Loucy (cell line): ENCODE measurements at regions not wholly inside any gene's neighbourhood (a gene's known extent, or its start where the extent isn't known, plus 50 kb on each side); places are given as distances from the start of the nearest gene placed in this dataset.

Experiments used
- H2AFZ ChIP-seq: fragments of 200-600 bp; sonication (generic); 2 replicates; pipeline ENCODE4 v1.6.0; 2016; ENCODE audit warnings: antibody characterized with exemption, mild to moderate bottlenecking, low read length, moderate library complexity
- H3F3A ChIP-seq: fragments of 200-600 bp; 2 replicates; pipeline ENCODE4 v1.6.0; 2016; ENCODE audit warnings: antibody characterized with exemption, low read depth, mild to moderate bottlenecking
- H3K27me3 ChIP-seq: fragments of 200-600 bp; sonication (generic); 2 replicates; pipeline ENCODE4 v1.6.1; 2014; ENCODE audit warnings: low read length, mild to moderate bottlenecking; ENCODE audit not compliant: insufficient read depth, poor library complexity, severe bottlenecking
- H3K36me3 ChIP-seq: fragments of 200-600 bp; sonication (generic); 2 replicates; pipeline ENCODE4 v1.6.1; 2016; ENCODE audit warnings: low read length; ENCODE audit not compliant: insufficient read depth
- H3K4me1 ChIP-seq: fragments of 200-600 bp; sonication (generic); 2 replicates; pipeline ENCODE4 v1.5.1; 2014; ENCODE audit warnings: low read length, mild to moderate bottlenecking; ENCODE audit not compliant: insufficient read depth, poor library complexity, severe bottlenecking
- H3K4me2 ChIP-seq: fragments of 200-600 bp; sonication (generic); 2 replicates; pipeline ENCODE4 v1.6.0; 2014; ENCODE audit warnings: antibody characterized with exemption, low read length, low read depth, mild to moderate bottlenecking; ENCODE audit not compliant: poor library complexity, severe bottlenecking
- H3K4me3 ChIP-seq: fragments of 200-600 bp; sonication (generic); 2 replicates; pipeline ENCODE4 v1.5.1; 2014; ENCODE audit warnings: low read length, mild to moderate bottlenecking, mixed read lengths; ENCODE audit not compliant: poor library complexity, severe bottlenecking
- H3K79me2 ChIP-seq: fragments of 200-600 bp; sonication (generic); 2 replicates; pipeline ENCODE4 v1.6.1; 2014; ENCODE audit warnings: low read length; ENCODE audit not compliant: insufficient read depth
- H3K9ac ChIP-seq: fragments of 200-600 bp; sonication (generic); 2 replicates; pipeline ENCODE4 v1.6.0; 2014; ENCODE audit warnings: mild to moderate bottlenecking, low read depth, low read length, moderate library complexity; ENCODE audit not compliant: poor library complexity, severe bottlenecking
- H3K9me2 ChIP-seq: fragments of 200-600 bp; sonication (generic); replicated peaks from 2 replicates; pipeline ENCODE4 v1.6.1; 2016; ENCODE audit warnings: low read depth, low read length, mixed read lengths
- H3K9me3 ChIP-seq: fragments of 200-600 bp; sonication (generic); 2 replicates; pipeline ENCODE4 v1.6.1; 2014; ENCODE audit warnings: mild to moderate bottlenecking, antibody characterized with exemption, low read length, low read depth; ENCODE audit not compliant: insufficient read depth
- H4K20me1 ChIP-seq: fragments of 200-600 bp; sonication (generic); 2 replicates; pipeline ENCODE4 v1.6.0; 2014; ENCODE audit warnings: antibody characterized with exemption, low read length, mild to moderate bottlenecking; ENCODE audit not compliant: insufficient read depth, poor library complexity, severe bottlenecking
- CTCF ChIP-seq: fragments of 200-600 bp; sonication (generic); conservative IDR thresholded peaks from 2 replicates; pipeline ENCODE4 v1.5.1; 2014; ENCODE audit warnings: mild to moderate bottlenecking, antibody characterized with exemption, low read length
- EZH2phosphoT487 ChIP-seq: fragments of 200-600 bp; IDR thresholded peaks from 2 replicates; pipeline ENCODE4 v1.6.1; 2018; ENCODE audit warnings: antibody characterized with exemption, mild to moderate bottlenecking, moderate library complexity, borderline replicate concordance

DNA sequence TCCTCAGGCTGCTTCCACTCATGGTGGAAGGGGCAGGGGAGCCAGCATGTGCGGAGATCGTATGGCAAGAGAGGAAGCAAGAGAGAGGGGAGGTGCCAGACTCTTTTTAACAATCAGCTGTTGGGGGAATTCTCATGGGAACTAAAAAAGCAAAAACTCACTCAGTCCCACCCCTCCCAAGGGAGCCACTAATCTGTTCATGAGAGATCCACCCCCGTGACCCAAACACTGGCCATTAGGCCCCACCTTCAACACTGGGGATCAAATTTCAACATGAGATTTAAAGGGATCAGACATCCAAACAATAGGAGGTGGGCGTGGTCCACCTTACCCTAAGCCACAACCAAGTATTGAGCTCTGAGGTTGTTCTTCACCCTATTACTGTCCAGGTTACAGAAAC is 375.1 kb downstream of the GRIN2B start:
- Histone ChIP-seq H2AFZ (no peak overlapping the region), H3K4me3 (no peak overlapping the region), H3K9me2 (0 out of 2 replicates have a peak, but pooled peaks cover 5% of the 10 kb centered on the region), H4K20me1 (no peaks in the 10 kb centered on the region), H3K9ac (no peak overlapping the region), H3K9me3 (no peaks in the 10 kb centered on the region), H3K4me1 (no peaks in the 10 kb centered on the region), H3K4me2 (no peak overlapping the region), H3K27me3 (no peaks in the 10 kb centered on the region), H3K36me3 (no peaks in the 10 kb centered on the region), H3K79me2 (no peaks in the 10 kb centered on the region), H3F3A (no peaks in the 10 kb centered on the region)
- no peak for TF ChIP-seq CTCF
- TF ChIP-seq EZH2phosphoT487 = no peak

DNA sequence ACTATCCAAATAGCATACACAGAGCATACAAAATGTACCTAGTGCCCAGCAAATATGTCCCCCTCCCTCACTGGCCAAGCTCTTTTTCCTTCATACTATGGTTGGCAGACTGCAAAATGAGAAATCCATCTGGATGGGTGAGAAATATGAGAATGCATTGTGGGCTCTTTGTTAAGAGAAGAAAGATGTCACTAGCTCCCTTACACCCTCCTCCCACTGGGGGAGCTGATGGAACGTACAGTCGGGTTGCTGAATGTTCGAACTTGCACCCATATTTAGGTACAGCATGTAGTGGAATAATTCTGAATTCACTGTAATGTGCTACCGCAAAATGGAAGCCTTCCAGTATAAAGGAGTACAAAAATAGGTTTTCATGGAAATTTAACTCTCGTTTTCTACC is 377.4 kb downstream of the GRIN2B start:
- H3K4me3 ChIP-seq = no peak overlapping the region
- no peak overlapping the region for H3K4me2 ChIP-seq
- no peak for TF ChIP-seq CTCF
- no peak for TF ChIP-seq EZH2phosphoT487
- H2AFZ ChIP-seq = no peak overlapping the region
- no peak overlapping the region for H3K9ac ChIP-seq
- no peaks in the 10 kb centered on the region for H3K9me3 ChIP-seq
- H3K27me3 ChIP-seq = no peaks in the 10 kb centered on the region
- H3K36me3 ChIP-seq = no peaks in the 10 kb centered on the region
- 0 out of 2 replicates have a peak, but pooled peaks cover 5% of the 10 kb centered on the region for H3K9me2 ChIP-seq
- no peaks in the 10 kb centered on the region for H3F3A ChIP-seq
- no peaks in the 10 kb centered on the region for H4K20me1 ChIP-seq
- H3K79me2 ChIP-seq = no peaks in the 10 kb centered on the region
- no peaks in the 10 kb centered on the region for H3K4me1 ChIP-seq

DNA sequence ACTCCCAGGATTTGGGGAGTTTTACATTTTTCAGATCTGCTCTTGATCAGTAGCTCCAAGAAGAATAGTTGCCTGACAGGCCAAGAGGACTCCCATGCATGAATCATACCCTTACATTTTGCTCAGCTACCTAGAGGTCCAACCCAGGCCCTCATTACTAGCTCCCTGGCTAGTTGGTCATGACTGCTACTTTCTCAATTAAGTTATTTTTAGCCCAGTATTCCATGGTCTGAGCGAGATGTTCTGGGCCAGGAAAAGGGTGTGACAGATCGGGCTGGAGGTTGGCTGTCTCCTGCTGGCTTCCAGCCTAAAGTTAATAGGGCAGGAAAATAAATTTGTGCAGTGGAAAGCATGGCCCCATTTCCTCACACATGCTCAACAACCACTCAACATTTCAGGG is 379.2 kb downstream of the GRIN2B start:
- no peaks in the 10 kb centered on the region for H4K20me1 ChIP-seq
- H3K4me2 ChIP-seq = no peak overlapping the region
- no peak overlapping the region for H3K9ac ChIP-seq
- no peaks in the 10 kb centered on the region for H3K27me3 ChIP-seq
- H3K4me3 ChIP-seq = no peak overlapping the region
- H3K9me3 ChIP-seq = no peaks in the 10 kb centered on the region
- TF ChIP-seq CTCF (no peak), EZH2phosphoT487 (no peak)
- H3K79me2 ChIP-seq = no peaks in the 10 kb centered on the region
- 0 out of 2 replicates have a peak, but pooled peaks cover 5% of the 10 kb centered on the region for H3K9me2 ChIP-seq
- H3F3A ChIP-seq = no peaks in the 10 kb centered on the region
- no peak overlapping the region for H2AFZ ChIP-seq
- no peaks in the 10 kb centered on the region for H3K4me1 ChIP-seq
- no peaks in the 10 kb centered on the region for H3K36me3 ChIP-seq
